ENCODE measurements at regions not wholly inside any gene's neighbourhood (a gene's known extent, or its start where the extent isn't known, plus 50 kb on each side); places are given as distances from the start of the nearest gene placed in this dataset.

DNA sequence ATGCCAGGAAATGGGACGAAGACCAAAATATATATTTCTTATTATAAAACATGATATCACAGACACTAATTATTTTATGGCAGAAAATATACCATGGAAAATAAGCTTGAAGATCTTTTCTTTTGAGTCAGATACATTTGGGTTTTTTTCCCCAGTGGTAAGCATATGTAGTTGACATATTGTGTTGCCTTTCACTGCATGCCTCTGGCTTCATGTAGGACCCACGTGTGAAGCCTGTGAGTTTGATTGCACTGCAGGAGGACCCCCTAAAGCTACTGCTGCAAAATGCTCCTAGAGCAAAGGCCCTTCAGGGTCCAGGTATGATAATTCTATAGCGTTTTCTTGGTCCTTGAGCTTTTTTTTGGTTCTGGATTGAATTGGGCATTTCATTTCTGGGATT is 190.7 kb upstream of the KIRREL3 start:
- TF ChIP-seq CTCF (conservative IDR thresholded peaks at IDR 0.05; ENCODE audit: low read depth in 2 of 2), result no peak
- TF ChIP-seq POLR2AphosphoS5 (IDR thresholded peaks at IDR 0.05; ENCODE audit: low read depth), result no peak
- TF ChIP-seq EZH2phosphoT487 (IDR thresholded peaks at IDR 0.05; ENCODE audit: unreplicated experiment), result no peak
- TF ChIP-seq EZH2 (IDR thresholded peaks at IDR 0.05; ENCODE audit: low read depth, unreplicated experiment), result no peak
- TF ChIP-seq JUNB (IDR thresholded peaks at IDR 0.05; ENCODE audit: unreplicated experiment), result no peak

Data from GM23338 (cell line).